ENCODE measurements at regions not wholly inside any gene's neighbourhood (a gene's known extent, or its start where the extent isn't known, plus 50 kb on each side); places are given as distances from the start of the nearest gene placed in this dataset.

GRCh38 chr9:759541-759940, 82.0 kb upstream of the DMRT1 start:
- TF ChIP-seq, protein P1, sequence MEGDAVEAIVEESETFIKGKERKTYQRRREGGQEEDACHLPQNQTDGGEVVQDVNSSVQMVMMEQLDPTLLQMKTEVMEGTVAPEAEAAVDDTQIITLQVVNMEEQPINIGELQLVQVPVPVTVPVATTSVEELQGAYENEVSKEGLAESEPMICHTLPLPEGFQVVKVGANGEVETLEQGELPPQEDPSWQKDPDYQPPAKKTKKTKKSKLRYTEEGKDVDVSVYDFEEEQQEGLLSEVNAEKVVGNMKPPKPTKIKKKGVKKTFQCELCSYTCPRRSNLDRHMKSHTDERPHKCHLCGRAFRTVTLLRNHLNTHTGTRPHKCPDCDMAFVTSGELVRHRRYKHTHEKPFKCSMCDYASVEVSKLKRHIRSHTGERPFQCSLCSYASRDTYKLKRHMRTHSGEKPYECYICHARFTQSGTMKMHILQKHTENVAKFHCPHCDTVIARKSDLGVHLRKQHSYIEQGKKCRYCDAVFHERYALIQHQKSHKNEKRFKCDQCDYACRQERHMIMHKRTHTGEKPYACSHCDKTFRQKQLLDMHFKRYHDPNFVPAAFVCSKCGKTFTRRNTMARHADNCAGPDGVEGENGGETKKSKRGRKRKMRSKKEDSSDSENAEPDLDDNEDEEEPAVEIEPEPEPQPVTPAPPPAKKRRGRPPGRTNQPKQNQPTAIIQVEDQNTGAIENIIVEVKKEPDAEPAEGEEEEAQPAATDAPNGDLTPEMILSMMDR (IDR thresholded peaks at IDR 0.05), result no peak
- no peak for TF ChIP-seq EZH2 (IDR thresholded peaks at IDR 0.05)
